Adrenal gland (tissue), 9 donors: ENCODE measurements at regions not wholly inside any gene's neighbourhood (a gene's known extent, or its start where the extent isn't known, plus 50 kb on each side); places are given as distances from the start of the nearest gene placed in this dataset.

Experiments
- DNase-seq, 7 donors: peaks; one replicate each; pipeline ENCODE4 v3.0.0-alpha.2; 2019 to 2020
- H3K27ac ChIP-seq, 5 donors: fragments of 200-600 bp; sonication (generic) in 4 of 5; 1 replicate in 3 of 5; 2 replicates in 2 of 5; pipeline versions ENCODE4 v1.5.1 to v1.8.0; 2016 to 2020; ENCODE audit warnings: mild to moderate bottlenecking in 1 of 5
- H3K27me3 ChIP-seq: fragments of 200-600 bp; 2 replicates; pipeline ENCODE4 v1.8.0; 2021
- H3K36me3 ChIP-seq, 2 donors: fragments of 200-600 bp; replicated peaks in 1 of 2; 1 replicate in 1 of 2; 2 replicates in 1 of 2; pipeline versions ENCODE4 v1.5.1 to v1.8.0; 2018 to 2022
- H3K4me1 ChIP-seq, 2 donors: fragments of 200-600 bp; replicated peaks in 1 of 2; 1 replicate in 1 of 2; 2 replicates in 1 of 2; pipeline versions ENCODE4 v1.5.1 to v1.8.0; 2018 to 2021
- H3K4me3 ChIP-seq, 4 donors: fragments of 200-600 bp; sonication (generic) in 3 of 4; one replicate each; pipeline ENCODE4 v1.5.1; 2016 to 2018
- H3K9me3 ChIP-seq, 3 donors: fragments of 200-600 bp; sonication (generic) in 1 of 3; replicated peaks in 1 of 3; 1 replicate in 2 of 3; 2 replicates in 1 of 3; pipeline versions ENCODE4 v1.5.1 to v1.8.0; 2016 to 2021
- POLR2A ChIP-seq, 2 donors: fragments of 450-650 bp; IDR thresholded peaks; one replicate each; pipeline ENCODE4 v1.6.1; 2017; ENCODE audit warnings: antibody characterized with exemption in 2 of 2, mild to moderate bottlenecking in 2 of 2, moderate library complexity in 1 of 2
- WGBS, 4 donors: extraction: QIAGEN DNeasy Blood & Tissue Kit in 2 of 4; methylation state at CpG; one replicate each; pipeline versions ENCODE4 v1.1.5 to v1.1.7; 2013 to 2017; 5-methylcytosine and 5-hydroxymethylcytosine counted together
- intact Hi-C, 2 donors: fragments of 100-400 bp; cut with DNase I; formaldehyde crosslinking; loops; one replicate each; pipeline versions ENCODE4 v1.14.1 to v1.15.0; 2022 to 2023
- TF ChIP-seq, protein P1 (sequence below), 6 experiments: fragments of 450-650 bp in 4 of 6; fragments of 200-600 bp in 2 of 6; sonication (generic) in 1 of 6; IDR thresholded peaks; 1 replicate in 5 of 6; 2 replicates in 1 of 6; pipeline versions ENCODE4 v1.5.1 to v1.8.0; 2016 to 2021; ENCODE audit warnings: antibody characterized with exemption in 6 of 6, mild to moderate bottlenecking in 2 of 6, moderate library complexity in 1 of 6
- donor health status: healthy with polysubstance abuse.
- donor health status: Bipolar disorder and iron deficiency.
- donor health status: DM: yes; HTN: yes; CAD: no.
- donor health status: DM: no; HTN: no; CAD: no.
- donor health status: DM: no; HTN: no; CAD: no.

DNA sequence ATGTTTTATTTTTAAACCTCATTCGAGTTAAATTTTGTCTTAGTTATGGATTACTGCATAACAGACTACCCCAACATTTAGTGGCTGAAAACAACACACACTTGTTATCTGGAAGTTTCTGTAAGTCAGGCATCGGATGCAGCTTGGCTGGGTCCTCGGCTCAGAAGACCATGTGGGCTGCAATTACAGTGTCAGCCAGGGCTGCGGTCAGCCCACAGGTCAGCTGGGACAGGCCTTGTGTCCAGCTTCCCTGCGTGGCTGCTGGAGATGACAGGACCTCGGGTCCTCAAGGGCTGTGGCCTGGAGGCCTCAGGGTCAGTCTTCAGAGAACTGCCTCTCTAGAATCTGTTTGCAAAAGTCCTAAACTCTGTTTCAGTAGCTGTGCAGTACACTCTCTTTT, 219.0 kb upstream of the IRX1 start:
- TF ChIP-seq POLR2A (IDR thresholded peaks at IDR 0.05): no peak
- TF ChIP-seq, protein P1, sequence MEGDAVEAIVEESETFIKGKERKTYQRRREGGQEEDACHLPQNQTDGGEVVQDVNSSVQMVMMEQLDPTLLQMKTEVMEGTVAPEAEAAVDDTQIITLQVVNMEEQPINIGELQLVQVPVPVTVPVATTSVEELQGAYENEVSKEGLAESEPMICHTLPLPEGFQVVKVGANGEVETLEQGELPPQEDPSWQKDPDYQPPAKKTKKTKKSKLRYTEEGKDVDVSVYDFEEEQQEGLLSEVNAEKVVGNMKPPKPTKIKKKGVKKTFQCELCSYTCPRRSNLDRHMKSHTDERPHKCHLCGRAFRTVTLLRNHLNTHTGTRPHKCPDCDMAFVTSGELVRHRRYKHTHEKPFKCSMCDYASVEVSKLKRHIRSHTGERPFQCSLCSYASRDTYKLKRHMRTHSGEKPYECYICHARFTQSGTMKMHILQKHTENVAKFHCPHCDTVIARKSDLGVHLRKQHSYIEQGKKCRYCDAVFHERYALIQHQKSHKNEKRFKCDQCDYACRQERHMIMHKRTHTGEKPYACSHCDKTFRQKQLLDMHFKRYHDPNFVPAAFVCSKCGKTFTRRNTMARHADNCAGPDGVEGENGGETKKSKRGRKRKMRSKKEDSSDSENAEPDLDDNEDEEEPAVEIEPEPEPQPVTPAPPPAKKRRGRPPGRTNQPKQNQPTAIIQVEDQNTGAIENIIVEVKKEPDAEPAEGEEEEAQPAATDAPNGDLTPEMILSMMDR (IDR thresholded peaks at IDR 0.05): no peak
- Histone ChIP-seq H3K4me3 (no peak overlapping the region), H3K36me3 (no peaks in the 10 kb centered on the region), H3K27ac (no peak overlapping the region), H3K4me1 (no peaks in the 10 kb centered on the region), H3K9me3 (peaks cover 0 to 6% (median 0%) of the 10 kb centered on the region in 3 donors), H3K27me3 (no peaks in the 10 kb centered on the region)
- WGBS, 4 donors: 56 to 60% (median 57%) methylated on average over 6 of the region's 6 CpGs
- peak in 1 of 7 donors; percentile 5 for DNase-seq
- intact Hi-C loops: no loop called here

DNA sequence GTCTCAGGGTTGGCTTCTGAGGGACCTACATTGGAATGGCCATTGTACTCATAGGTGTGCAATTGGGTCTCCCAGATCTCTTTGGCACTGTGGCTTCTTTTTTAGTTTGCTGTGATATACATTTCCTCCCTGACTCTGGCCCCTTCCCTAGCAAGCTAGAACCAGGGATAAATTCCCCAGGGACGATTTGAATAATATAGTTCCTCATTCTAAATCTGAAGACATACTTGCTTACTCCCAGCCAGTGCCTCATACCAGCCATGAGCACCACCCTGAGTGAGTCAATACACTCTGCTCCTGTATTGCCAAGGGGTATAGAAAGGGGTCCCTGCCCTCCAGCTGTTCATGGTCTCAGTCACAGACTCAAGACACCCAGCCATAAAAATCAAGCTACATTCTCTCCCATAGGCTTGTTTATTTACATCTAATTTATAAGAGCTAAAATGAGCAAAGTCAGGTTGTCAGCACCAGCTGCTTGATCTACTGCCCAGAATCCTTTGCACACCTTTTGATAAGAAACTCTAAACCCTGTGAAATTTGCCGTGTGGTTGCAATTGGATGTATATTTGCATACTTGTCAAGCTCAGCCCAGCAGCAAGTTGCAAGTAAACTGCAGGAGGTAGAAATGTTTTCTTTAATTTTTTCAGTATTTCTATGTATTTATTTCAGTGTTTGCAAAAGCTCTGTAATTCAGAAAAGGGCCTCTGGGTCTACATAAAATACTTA, 219.9 kb upstream of the IRX1 start:
- Histone ChIP-seq H3K27me3 (no peaks in the 10 kb centered on the region), H3K9me3 (peaks cover 0 to 6% (median 0%) of the 10 kb centered on the region in 3 donors), H3K36me3 (no peaks in the 10 kb centered on the region), H3K27ac (no peak overlapping the region), H3K4me3 (no peak overlapping the region), H3K4me1 (no peaks in the 10 kb centered on the region)
- intact Hi-C loops: no loop called here
- DNase-seq: peak in 1 of 7 donors; percentile 9
- TF ChIP-seq POLR2A (IDR thresholded peaks at IDR 0.05): no peak
- TF ChIP-seq, protein P1 (IDR thresholded peaks at IDR 0.05): no peak
- WGBS, 4 donors: 38 to 50% (median 39%) methylated on average over 2 of the region's 2 CpGs

DNA sequence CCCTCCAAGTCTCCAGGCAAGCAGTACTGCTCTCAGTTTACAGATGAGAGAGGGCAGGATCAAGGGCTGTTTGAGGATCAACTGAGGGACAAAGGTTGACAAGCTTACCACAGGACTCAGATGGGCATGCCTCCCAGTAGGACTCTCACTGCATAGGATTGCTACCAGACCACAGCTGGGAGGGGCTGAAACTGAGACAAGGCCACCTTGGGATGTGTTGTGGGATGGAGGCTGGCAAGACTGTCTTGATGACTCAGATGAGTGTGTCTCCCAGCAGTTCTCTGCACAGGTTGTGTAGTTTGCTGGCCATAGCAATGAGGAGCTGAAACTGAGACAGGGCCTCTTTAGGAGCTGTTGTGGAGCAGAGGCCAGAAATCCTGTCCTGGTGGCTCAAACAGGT, 222.2 kb upstream of the IRX1 start:
- intact Hi-C loops: no loop called here
- no peak for TF ChIP-seq POLR2A (IDR thresholded peaks at IDR 0.05)
- TF ChIP-seq, protein P1 (IDR thresholded peaks at IDR 0.05): no peak
- peak in 1 of 7 donors; percentile 14 for DNase-seq
- H3K4me3 ChIP-seq: no peak overlapping the region
- no peak overlapping the region for H3K27ac ChIP-seq
- H3K4me1 ChIP-seq: no peaks in the 10 kb centered on the region
- H3K9me3 ChIP-seq: peaks cover 0 to 6% (median 0%) of the 10 kb centered on the region in 3 donors
- H3K36me3 ChIP-seq: no peaks in the 10 kb centered on the region
- no peaks in the 10 kb centered on the region for H3K27me3 ChIP-seq

DNA sequence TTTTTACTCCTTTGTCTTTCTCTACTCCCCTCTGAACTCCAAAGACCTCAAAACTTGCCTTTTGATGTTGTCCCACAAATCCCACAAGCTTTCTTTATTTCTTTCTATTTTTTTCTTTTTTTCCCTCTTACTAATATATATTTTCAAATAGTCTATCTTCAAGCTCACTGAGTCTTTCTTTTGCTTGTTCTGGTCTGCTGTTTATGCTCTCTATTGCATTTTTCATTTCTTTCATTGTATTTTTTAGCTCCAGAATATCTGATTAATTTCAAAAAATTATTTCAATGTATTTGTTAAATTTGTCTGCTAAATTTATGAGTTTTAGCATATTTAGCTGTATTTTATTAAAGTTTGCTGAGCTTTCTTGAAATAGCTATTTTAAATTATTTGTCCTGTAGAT, 223.3 kb upstream of the IRX1 start:
- TF ChIP-seq, protein P1 (IDR thresholded peaks at IDR 0.05): no peak
- no peak for TF ChIP-seq POLR2A (IDR thresholded peaks at IDR 0.05)
- no peaks in the 10 kb centered on the region for H3K36me3 ChIP-seq
- H3K27me3 ChIP-seq: no peaks in the 10 kb centered on the region
- no peak overlapping the region for H3K4me3 ChIP-seq
- H3K27ac ChIP-seq: no peak overlapping the region
- intact Hi-C loops: no loop called here
- H3K9me3 ChIP-seq: peaks cover 0 to 6% (median 0%) of the 10 kb centered on the region in 3 donors
- no peaks in the 10 kb centered on the region for H3K4me1 ChIP-seq
- no peak for DNase-seq
